K562 (cell line): ENCODE measurements at regions not wholly inside any gene's neighbourhood (a gene's known extent, or its start where the extent isn't known, plus 50 kb on each side); places are given as distances from the start of the nearest gene placed in this dataset.
"Not testable (repeated sequence)": the region's sequence is repeated elsewhere in the genome, so short reads cannot be mapped to it uniquely, and the experiment has no call there.

Source experiments
- ATAC-seq: fragments of 200-7000 bp; cut with Tn5 transposase; 3 replicates; pipeline ENCODE4 v1.9.1; 2020; ENCODE audit warnings: moderate library complexity
- BruUV-seq: library from RNA; stranded (reverse); fragments of 400-500 nt; replicated peaks from 2 replicates; lab custom pipeline; 2021; lab: Mats Ljungman, UMichigan
- CTCF ChIA-PET: fragments of 300-600 bp; formaldehyde crosslinking; extraction: SDS; loops from one replicate; lab custom pipeline; 2021; ENCODE audit warnings: low intra/inter-chr PET ratio; lab: Yijun Ruan, JAX
- POLR2A ChIA-PET: fragments of 300-600, 350-650 bp; sonication (Branson Sonifier 250); formaldehyde crosslinking; extraction: SDS; loops from one replicate; lab custom pipeline; 2021; ENCODE audit warnings: antibody characterized with exemption, inconsistent platforms; lab: Yijun Ruan, JAX
- DNase-seq, 4 experiments: peaks; one replicate each; pipeline versions ENCODE4 v3.0.0 to v3.0.0-alpha.2; 2011 to 2018; ENCODE audit warnings: low spot score in 3 of 4, mixed read lengths in 3 of 4; ENCODE audit errors: extremely low read depth in 1 of 4
- FAIRE-seq: peaks from 2 replicates; lab custom pipeline; 2011; peaks lifted over from hg19 to GRCh38; lab: Jason Lieb, UNC
- H2AFZ ChIP-seq: 2 replicates; pipeline ENCODE4 v1.6.0; 2011; ENCODE audit warnings: low read depth, low read length, control low read depth, inconsistent platforms
- H3K27ac ChIP-seq: fragments of 200-600 bp; 3 replicates; pipeline ENCODE4 v1.8.0; 2011; ENCODE audit warnings: low read depth, mild to moderate bottlenecking, control low read depth, inconsistent platforms, low read length, moderate library complexity, mixed read lengths; ENCODE audit errors: extremely low read depth
- H3K27me3 ChIP-seq, 2 experiments: fragments of 300-600 bp in 1 of 2; 2 replicates in 1 of 2; 3 replicates in 1 of 2; pipeline versions ENCODE4 v1.6.0 to v1.8.0; 2011; ENCODE audit warnings: inconsistent platforms in 2 of 2, low read length in 2 of 2, mild to moderate bottlenecking in 1 of 2, mixed read lengths in 1 of 2, moderate library complexity in 1 of 2; ENCODE audit not compliant: control insufficient read depth in 2 of 2, insufficient read depth in 2 of 2
- H3K36me3 ChIP-seq: fragments of 300-600 bp; 3 replicates; pipeline ENCODE4 v1.8.0; 2011; ENCODE audit warnings: mild to moderate bottlenecking, low read length, inconsistent platforms; ENCODE audit not compliant: control insufficient read depth, insufficient read depth
- H3K4me1 ChIP-seq, 2 experiments: fragments of 200-600 bp in 1 of 2; replicated peaks in 1 of 2; 2 replicates in 1 of 2; 3 replicates in 1 of 2; pipeline versions ENCODE4 v1.5.1 to v1.8.0; 2011; ENCODE audit warnings: inconsistent platforms in 2 of 2, low read length in 2 of 2, mild to moderate bottlenecking in 1 of 2, mixed read lengths in 1 of 2, moderate library complexity in 1 of 2; ENCODE audit not compliant: control insufficient read depth in 2 of 2, insufficient read depth in 2 of 2
- H3K4me2 ChIP-seq: 2 replicates; pipeline ENCODE4 v1.6.1; 2011; ENCODE audit warnings: low read length, control low read depth, inconsistent platforms, mixed read lengths; ENCODE audit not compliant: insufficient read depth
- H3K4me3 ChIP-seq: fragments of 200-600 bp; sonication (generic), shearing (Covaris generic); 2 replicates; pipeline ENCODE4 v1.5.1; 2016; ENCODE audit warnings: control low read depth, inconsistent platforms
- H3K79me2 ChIP-seq: fragments of 200-600 bp; 3 replicates; pipeline ENCODE4 v1.8.0; 2011; ENCODE audit warnings: low read length, inconsistent platforms; ENCODE audit not compliant: control insufficient read depth, insufficient read depth
- H3K9ac ChIP-seq, 2 experiments: 2 replicates each; pipeline versions ENCODE4 v1.6.0 to v1.6.1; 2011; ENCODE audit warnings: low read depth in 2 of 2, low read length in 2 of 2, control low read depth in 1 of 2, inconsistent platforms in 1 of 2, mild to moderate bottlenecking in 1 of 2, mixed read lengths in 1 of 2; ENCODE audit not compliant: insufficient read depth in 1 of 2
- H3K9me1 ChIP-seq: one replicate; pipeline ENCODE4 v1.6.0; 2011; ENCODE audit warnings: inconsistent platforms, mild to moderate bottlenecking, low read length, moderate library complexity; ENCODE audit not compliant: control insufficient read depth, insufficient read depth
- H3K9me3 ChIP-seq: replicated peaks from 2 replicates; pipeline ENCODE4 v1.5.1; 2011; ENCODE audit warnings: low read depth, low read length, inconsistent platforms; ENCODE audit not compliant: control insufficient read depth, insufficient read depth
- H4K20me1 ChIP-seq: replicated peaks from 2 replicates; pipeline ENCODE4 v1.6.1; 2011; ENCODE audit warnings: low read length, inconsistent platforms, mixed read lengths; ENCODE audit not compliant: control insufficient read depth, insufficient read depth
- BCL6 ChIP-seq: fragments of 250-450 bp; sonication (Bioruptor Pico); IDR thresholded peaks from 2 replicates; pipeline ENCODE4 v1.4.0; 2020
- BRF1 ChIP-seq: IDR thresholded peaks from 3 replicates; pipeline ENCODE4 v1.6.1; 2011; ENCODE audit warnings: borderline replicate concordance, mild to moderate bottlenecking; ENCODE audit not compliant: insufficient read length; ENCODE audit errors: extremely low read depth
- HBP1 ChIP-seq: fragments of 450-650 bp; formaldehyde crosslinking; IDR thresholded peaks from 2 replicates; pipeline ENCODE4 v1.4.0; 2022; ENCODE audit warnings: missing genetic modification characterization
- HCFC1 ChIP-seq: IDR thresholded peaks from 2 replicates; pipeline ENCODE4 v1.6.1; 2012; ENCODE audit warnings: low read depth, low read length, improper control_type of control experiment
- KLF6 ChIP-seq: fragments of 250-450 bp; sonication (Bioruptor Pico); IDR thresholded peaks from 2 replicates; pipeline ENCODE4 v1.4.0; 2020; ENCODE audit warnings: mild to moderate bottlenecking, moderate library complexity, borderline replicate concordance
- NR0B1 ChIP-seq: fragments of 450-650 bp; IDR thresholded peaks from one replicate; pipeline ENCODE4 v1.6.1; 2018; ENCODE audit warnings: mild to moderate bottlenecking, moderate library complexity; ENCODE audit not compliant: partially characterized antibody
- POLR2A ChIP-seq: fragments of 450-650 bp; conservative IDR thresholded peaks from 2 replicates; pipeline ENCODE4 v1.6.1; 2016
- SMARCA5 ChIP-seq: fragments of 450-650 bp; IDR thresholded peaks from 2 replicates; pipeline ENCODE4 v1.6.1; 2016
- WGBS: fragments of 100-300 bp; shearing (Covaris generic); methylation state at CpG from one replicate; pipeline ENCODE4 v1.1.6; 2016; ENCODE audit warnings: low coverage, mixed read lengths; ENCODE audit not compliant: insufficient coverage; ENCODE audit errors: missing lambda C conversion rate; 5-methylcytosine and 5-hydroxymethylcytosine counted together
- in situ Hi-C: fragments of 300-500 bp; cut with MboI; formaldehyde crosslinking; loops from 4 replicates; pipeline ENCODE4 v1.15.0; 2018; ENCODE audit warnings: inconsistent platforms, mixed read lengths
- intact Hi-C: fragments of 100-400 bp; cut with micrococcal nuclease; formaldehyde crosslinking; loops from 2 replicates; pipeline ENCODE4 v1.14.2; 2022

DNA sequence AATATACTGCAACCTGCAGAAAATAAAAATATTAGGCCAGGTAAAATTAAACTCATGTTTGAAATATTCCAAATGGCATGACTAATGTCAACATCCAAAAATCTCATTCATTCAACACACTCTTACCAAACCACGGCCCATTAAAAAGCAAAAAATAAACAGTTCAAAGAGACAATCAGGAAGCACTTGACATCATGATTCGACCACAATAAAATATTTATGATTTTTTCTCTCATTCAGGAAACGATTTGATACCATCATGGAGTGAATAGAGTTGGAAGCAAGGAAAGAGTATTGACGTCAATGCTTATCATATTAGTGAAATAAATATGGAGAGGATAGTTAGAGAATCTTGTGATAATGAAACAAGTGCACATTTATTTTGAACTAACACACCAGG, 354.1 kb downstream of the KCNJ2 start:
- in situ Hi-C loops = no loop called here
- 1% methylated on average over 4 of the region's 4 CpGs for WGBS
- no peak for ATAC-seq

DNA sequence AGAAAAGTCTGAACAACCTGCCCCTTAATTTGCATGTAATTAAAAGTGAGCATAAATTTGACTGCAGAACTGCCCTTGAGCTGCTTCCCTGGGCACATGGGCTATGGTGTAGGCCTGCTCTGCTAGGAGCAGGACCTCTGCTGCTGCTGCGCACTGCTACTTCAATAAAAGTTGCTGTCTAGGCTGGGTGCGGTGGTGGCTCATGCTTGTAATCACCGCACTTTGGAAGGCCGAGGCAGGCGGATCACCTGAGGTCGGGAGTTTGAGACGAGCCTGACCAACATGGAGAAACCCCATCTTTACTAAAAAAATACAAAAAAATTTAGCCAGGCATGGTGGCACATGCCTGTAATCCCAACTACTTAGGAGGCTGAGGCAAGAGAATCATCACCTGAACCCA, 355.7 kb downstream of the KCNJ2 start:
- H3K27me3 ChIP-seq, H3K4me3 ChIP-seq, BruUV-seq, H3K4me1 ChIP-seq, H3K9me1 ChIP-seq, H3K36me3 ChIP-seq, H4K20me1 ChIP-seq, H3K27ac ChIP-seq, ATAC-seq, FAIRE-seq, POLR2A ChIA-PET, H3K4me2 ChIP-seq, in situ Hi-C loops, CTCF ChIA-PET, H3K9me3 ChIP-seq, H3K79me2 ChIP-seq, H2AFZ ChIP-seq, H3K9ac ChIP-seq, DNase-seq, intact Hi-C loops: not testable (repeated sequence)
- WGBS = 2% methylated on average over 7 of the region's 7 CpGs

More for the DNA sequence above, 354.1 kb downstream of the KCNJ2 start:
- H3K36me3 ChIP-seq = no peaks in the 10 kb centered on the region
- no TSS peak for BruUV-seq
- no peak overlapping the region for H3K4me3 ChIP-seq
- no peaks in the 10 kb centered on the region for H3K4me1 ChIP-seq
- H2AFZ ChIP-seq = no peak overlapping the region
- FAIRE-seq = no peak
- H3K9me3 ChIP-seq = no peaks in the 10 kb centered on the region
- no peaks in the 10 kb centered on the region for H3K9me1 ChIP-seq
- H4K20me1 ChIP-seq = no peaks in the 10 kb centered on the region
- no peak for DNase-seq
- CTCF ChIA-PET = no interaction called here
- no peak for TF ChIP-seq NR0B1
- TF ChIP-seq POLR2A = no peak
- no peak for TF ChIP-seq BRF1
- TF ChIP-seq HCFC1 = no peak
- TF ChIP-seq HBP1 (CRISPR knock-in tag) = no peak
- TF ChIP-seq BCL6 (CRISPR knock-in tag) = no peak
- no peak for TF ChIP-seq KLF6 (CRISPR knock-in tag)
- TF ChIP-seq SMARCA5 = no peak
- no peaks in the 10 kb centered on the region for H3K79me2 ChIP-seq
- no peak overlapping the region for H3K27ac ChIP-seq
- intact Hi-C loops = no loop called here
- H3K9ac ChIP-seq = no peak overlapping the region
- H3K27me3 ChIP-seq = no peaks in the 10 kb centered on the region
- POLR2A ChIA-PET = no interaction called here
- no peak overlapping the region for H3K4me2 ChIP-seq
